Neural progenitor cell (in vitro differentiated cells): ENCODE measurements at regions not wholly inside any gene's neighbourhood (a gene's known extent, or its start where the extent isn't known, plus 50 kb on each side); places are given as distances from the start of the nearest gene placed in this dataset.

ENCODE experiments used
- DNase-seq: peaks from one replicate; pipeline ENCODE4 v3.0.0-alpha.2; 2016; ENCODE audit warnings: low spot score
- H2AFZ ChIP-seq: fragments of 200-600 bp; sonication (generic); replicated peaks from 2 replicates; pipeline ENCODE4 v1.6.1; 2016; ENCODE audit warnings: antibody characterized with exemption
- H3F3A ChIP-seq: fragments of 200-600 bp; sonication (generic); 2 replicates; pipeline ENCODE4 v1.6.1; 2016; ENCODE audit warnings: antibody characterized with exemption, low read depth
- H3K27ac ChIP-seq: fragments of 200-600 bp; sonication (generic); 2 replicates; pipeline ENCODE4 v1.5.1; 2016; ENCODE audit warnings: mild to moderate bottlenecking
- H3K27me3 ChIP-seq: fragments of 200-600 bp; sonication (generic); 2 replicates; pipeline ENCODE4 v1.6.1; 2016; ENCODE audit warnings: mild to moderate bottlenecking, moderate library complexity
- H3K36me3 ChIP-seq: fragments of 200-600 bp; sonication (generic); 2 replicates; pipeline ENCODE4 v1.5.1; 2016
- H3K4me1 ChIP-seq: fragments of 200-600 bp; sonication (generic); 2 replicates; pipeline ENCODE4 v1.6.1; 2016; ENCODE audit warnings: mixed run types
- H3K4me2 ChIP-seq: fragments of 200-600 bp; sonication (generic); 2 replicates; pipeline ENCODE4 v1.6.1; 2016
- H3K4me3 ChIP-seq: fragments of 200-600 bp; sonication (generic); 2 replicates; pipeline ENCODE4 v1.5.1; 2016
- H3K79me2 ChIP-seq: fragments of 200-600 bp; sonication (generic); 2 replicates; pipeline ENCODE4 v1.6.1; 2016; ENCODE audit warnings: low read depth
- H3K9ac ChIP-seq: fragments of 200-600 bp; sonication (generic); 2 replicates; pipeline ENCODE4 v1.6.1; 2016
- H3K9me3 ChIP-seq: fragments of 200-600 bp; sonication (generic); 2 replicates; pipeline ENCODE4 v1.5.1; 2016; ENCODE audit warnings: low read depth
- H4K20me1 ChIP-seq: fragments of 200-600 bp; sonication (generic); 2 replicates; pipeline ENCODE4 v1.6.1; 2016; ENCODE audit warnings: low read depth
- H3K27ac Mint-ChIP-seq: 3 replicates; pipeline ENCODE4 v1.8.0; 2021; ENCODE audit warnings: mixed read lengths
- H3K27me3 Mint-ChIP-seq: 2 replicates; pipeline ENCODE4 v1.8.0; 2022; ENCODE audit warnings: low read depth, mild to moderate bottlenecking, inconsistent platforms, moderate library complexity, mixed read lengths; ENCODE audit not compliant: insufficient read depth
- H3K36me3 Mint-ChIP-seq: 3 replicates; pipeline ENCODE4 v1.8.0; 2021; ENCODE audit warnings: mixed read lengths
- H3K4me1 Mint-ChIP-seq: 3 replicates; pipeline ENCODE4 v1.8.0; 2021; ENCODE audit warnings: mixed read lengths
- H3K4me3 Mint-ChIP-seq: 3 replicates; pipeline ENCODE4 v1.8.0; 2021; ENCODE audit warnings: mild to moderate bottlenecking, moderate library complexity, mixed read lengths
- H3K9me3 Mint-ChIP-seq: 3 replicates; pipeline ENCODE4 v1.8.0; 2020; ENCODE audit warnings: mixed read lengths
- CTCF ChIP-seq: fragments of 200-600 bp; sonication (generic); IDR thresholded peaks from 2 replicates; pipeline ENCODE4 v1.5.1; 2017; ENCODE audit warnings: antibody characterized with exemption, mild to moderate bottlenecking
- EZH2 ChIP-seq: fragments of 200-600 bp; sonication (generic); IDR thresholded peaks from 2 replicates; pipeline ENCODE4 v1.6.1; 2017; ENCODE audit warnings: antibody characterized with exemption, mild to moderate bottlenecking, moderate library complexity
- EZH2phosphoT487 ChIP-seq: fragments of 200-600 bp; sonication (generic); IDR thresholded peaks from 2 replicates; pipeline ENCODE4 v1.6.1; 2017; ENCODE audit warnings: antibody characterized with exemption

GRCh38 chr19:31450696-31451095, 101.5 kb upstream of the TSHZ3 start:
- no peaks in the 10 kb centered on the region for H3K9me3 ChIP-seq
- no peak overlapping the region for H3K9ac ChIP-seq
- H3K4me3 ChIP-seq = no peak overlapping the region
- H3K36me3 ChIP-seq = no peaks in the 10 kb centered on the region
- no peaks in the 10 kb centered on the region for H4K20me1 ChIP-seq
- no peaks in the 10 kb centered on the region for H3K79me2 ChIP-seq
- H3K4me2 ChIP-seq = no peak overlapping the region
- Mint-ChIP-seq H3K4me1 (no peaks in the 10 kb centered on the region), H3K27me3 (peaks cover 4% of the 10 kb centered on the region), H3K4me3 (no peak overlapping the region), H3K9me3 (no peaks in the 10 kb centered on the region), H3K36me3 (no peaks in the 10 kb centered on the region), H3K27ac (no peak overlapping the region)
- no peaks in the 10 kb centered on the region for H3K4me1 ChIP-seq
- no peak overlapping the region for H2AFZ ChIP-seq
- no peaks in the 10 kb centered on the region for H3K27me3 ChIP-seq
- no peak for DNase-seq
- H3F3A ChIP-seq = no peaks in the 10 kb centered on the region
- no peak overlapping the region for H3K27ac ChIP-seq
- TF ChIP-seq CTCF (no peak), EZH2 (no peak), EZH2phosphoT487 (no peak)

GRCh38 chr19:31451686-31452330, 102.6 kb upstream of the TSHZ3 start:
- no peaks in the 10 kb centered on the region for H3K9me3 Mint-ChIP-seq
- no peak for DNase-seq
- H3K9ac ChIP-seq = no peak overlapping the region
- no peaks in the 10 kb centered on the region for H3K27me3 ChIP-seq
- H3K27ac Mint-ChIP-seq = no peak overlapping the region
- H3K27ac ChIP-seq = no peak overlapping the region
- H3K4me1 Mint-ChIP-seq = no peaks in the 10 kb centered on the region
- peaks cover 4% of the 10 kb centered on the region for H3K27me3 Mint-ChIP-seq
- H4K20me1 ChIP-seq = no peaks in the 10 kb centered on the region
- H3K4me3 ChIP-seq = no peak overlapping the region
- H3K36me3 ChIP-seq = no peaks in the 10 kb centered on the region
- no peak overlapping the region for H3K4me2 ChIP-seq
- no peak overlapping the region for H2AFZ ChIP-seq
- TF ChIP-seq CTCF (no peak), EZH2 (no peak), EZH2phosphoT487 (no peak)
- H3K4me3 Mint-ChIP-seq = no peak overlapping the region
- H3K4me1 ChIP-seq = no peaks in the 10 kb centered on the region
- no peaks in the 10 kb centered on the region for H3F3A ChIP-seq
- no peaks in the 10 kb centered on the region for H3K79me2 ChIP-seq
- H3K9me3 ChIP-seq = no peaks in the 10 kb centered on the region
- H3K36me3 Mint-ChIP-seq = no peaks in the 10 kb centered on the region

GRCh38 chr19:31459430-31459829, 110.2 kb upstream of the TSHZ3 start:
- Histone ChIP-seq H3K4me3 (no peak overlapping the region), H3K27me3 (no peaks in the 10 kb centered on the region), H3K27ac (no peak overlapping the region), H3K79me2 (no peaks in the 10 kb centered on the region), H2AFZ (no peak overlapping the region), H3K4me2 (no peak overlapping the region), H4K20me1 (no peaks in the 10 kb centered on the region), H3K36me3 (no peaks in the 10 kb centered on the region), H3K4me1 (no peaks in the 10 kb centered on the region), H3K9me3 (no peaks in the 10 kb centered on the region), H3F3A (no peaks in the 10 kb centered on the region), H3K9ac (no peak overlapping the region)
- Mint-ChIP-seq H3K27ac (no peak overlapping the region), H3K36me3 (no peaks in the 10 kb centered on the region), H3K27me3 (no peaks in the 10 kb centered on the region), H3K4me3 (no peak overlapping the region), H3K9me3 (no peaks in the 10 kb centered on the region), H3K4me1 (no peaks in the 10 kb centered on the region)
- TF ChIP-seq EZH2phosphoT487 = no peak
- TF ChIP-seq CTCF = peak; percentile 20
- no peak for TF ChIP-seq EZH2
- no peak for DNase-seq
